Endodermal cell (in vitro differentiated cells): ENCODE measurements at regions not wholly inside any gene's neighbourhood (a gene's known extent, or its start where the extent isn't known, plus 50 kb on each side); places are given as distances from the start of the nearest gene placed in this dataset.

Source experiments
- DNase-seq: peaks from one replicate; pipeline ENCODE4 v3.0.0-alpha.2; 2017
- H3K27ac ChIP-seq: 2 replicates; pipeline ENCODE4 v1.5.1; 2013; ENCODE audit warnings: mild to moderate bottlenecking, low read depth, low read length, moderate library complexity
- H3K27me3 ChIP-seq: 2 replicates; pipeline ENCODE4 v1.6.1; 2013; ENCODE audit warnings: mild to moderate bottlenecking, low read length, moderate library complexity; ENCODE audit not compliant: insufficient read depth, control insufficient read depth, poor library complexity, severe bottlenecking
- H3K36me3 ChIP-seq: 2 replicates; pipeline ENCODE4 v1.7.0; 2013; ENCODE audit warnings: mild to moderate bottlenecking, low read length, moderate library complexity; ENCODE audit not compliant: control insufficient read depth, insufficient read depth
- H3K4me1 ChIP-seq: one replicate; pipeline ENCODE4 v1.7.0; 2013; ENCODE audit warnings: low read length; ENCODE audit not compliant: control insufficient read depth, insufficient read depth
- H3K4me3 ChIP-seq: 2 replicates; pipeline ENCODE4 v1.5.1; 2013; ENCODE audit warnings: mild to moderate bottlenecking, low read length, moderate library complexity
- H3K9ac ChIP-seq: 2 replicates; pipeline ENCODE4 v1.6.1; 2013; ENCODE audit warnings: mild to moderate bottlenecking, low read length, moderate library complexity; ENCODE audit not compliant: poor library complexity, severe bottlenecking; ENCODE audit errors: extremely low read depth
- H3K9me3 ChIP-seq: 2 replicates; pipeline ENCODE4 v1.6.1; 2013; ENCODE audit warnings: mild to moderate bottlenecking, low read length, moderate library complexity; ENCODE audit not compliant: control insufficient read depth
- H3K27ac Mint-ChIP-seq: 2 replicates; pipeline ENCODE4 v1.8.0; 2020; ENCODE audit warnings: mixed read lengths
- H3K27me3 Mint-ChIP-seq: 2 replicates; pipeline ENCODE4 v1.8.0; 2021; ENCODE audit warnings: mild to moderate bottlenecking, mixed read lengths; ENCODE audit not compliant: insufficient read depth
- H3K36me3 Mint-ChIP-seq: 2 replicates; pipeline ENCODE4 v1.8.0; 2020; ENCODE audit warnings: low read depth, mixed read lengths
- H3K4me1 Mint-ChIP-seq: 2 replicates; pipeline ENCODE4 v1.8.0; 2020; ENCODE audit warnings: mixed read lengths
- H3K4me3 Mint-ChIP-seq: 2 replicates; pipeline ENCODE4 v1.8.0; 2020; ENCODE audit warnings: mild to moderate bottlenecking, moderate library complexity, mixed read lengths
- H3K9me3 Mint-ChIP-seq: 2 replicates; pipeline ENCODE4 v1.8.0; 2020; ENCODE audit warnings: mild to moderate bottlenecking, mixed read lengths
- CTCF ChIP-seq: fragments of 200-600 bp; sonication (generic); conservative IDR thresholded peaks from 2 replicates; pipeline ENCODE4 v1.5.0; 2021; ENCODE audit warnings: antibody characterized with exemption, mild to moderate bottlenecking
- WGBS, 2 experiments: methylation state at CpG; one replicate each; pipeline versions ENCODE4 v1.1.5 to v1.1.7; 2013; ENCODE audit warnings: missing lambda C conversion rate in 2 of 2, mixed read lengths in 1 of 2; ENCODE audit not compliant: insufficient coverage in 1 of 2, insufficient read length in 1 of 2; 5-methylcytosine and 5-hydroxymethylcytosine counted together

- H3K4me3 ChIP-seq, result no peak overlapping the region
- no peak for DNase-seq
- TF ChIP-seq CTCF, result no peak
- no peaks in the 10 kb centered on the region for H3K4me1 ChIP-seq
- peaks cover 33% of the 10 kb centered on the region for H3K9me3 ChIP-seq
- H3K27me3 Mint-ChIP-seq, result no peaks in the 10 kb centered on the region
- H3K9ac ChIP-seq, result no peak overlapping the region
- H3K9me3 Mint-ChIP-seq, result peaks cover 26% of the 10 kb centered on the region
- H3K4me1 Mint-ChIP-seq, result peaks cover 5% of the 10 kb centered on the region
- WGBS, 2 experiments, result 82% methylated on average over 1 of the region's 2 CpGs; no CpG with 5 or more reads in 1 of the 2 experiments
- no peaks in the 10 kb centered on the region for H3K36me3 ChIP-seq
- H3K27me3 ChIP-seq, result no peaks in the 10 kb centered on the region
- H3K27ac ChIP-seq, result no peak overlapping the region
- H3K27ac Mint-ChIP-seq, result no peak overlapping the region
- peaks cover 5% of the 10 kb centered on the region for H3K36me3 Mint-ChIP-seq
- H3K4me3 Mint-ChIP-seq, result no peak overlapping the region
Observed at GRCh38 chr5:123790226-123790625, 278.2 kb downstream of the CSNK1G3 start.

GRCh38 chr5:123787635-123788034 lies 275.7 kb downstream of the CSNK1G3 start:
- H3K36me3 ChIP-seq, result no peaks in the 10 kb centered on the region
- H3K27me3 ChIP-seq, result no peaks in the 10 kb centered on the region
- Mint-ChIP-seq H3K4me3 (no peak overlapping the region), H3K4me1 (peaks cover 5% of the 10 kb centered on the region), H3K36me3 (peaks cover 5% of the 10 kb centered on the region), H3K27me3 (no peaks in the 10 kb centered on the region), H3K27ac (no peak overlapping the region), H3K9me3 (peaks cover 26% of the 10 kb centered on the region)
- TF ChIP-seq CTCF, result no peak
- H3K4me3 ChIP-seq, result no peak overlapping the region
- H3K27ac ChIP-seq, result no peak overlapping the region
- peaks cover 33% of the 10 kb centered on the region for H3K9me3 ChIP-seq
- H3K9ac ChIP-seq, result no peak overlapping the region
- H3K4me1 ChIP-seq, result no peaks in the 10 kb centered on the region
- DNase-seq, result no peak

GRCh38 chr5:123787136-123787535 lies 275.2 kb downstream of the CSNK1G3 start:
- H3K4me1 Mint-ChIP-seq, result peaks cover 5% of the 10 kb centered on the region
- no peaks in the 10 kb centered on the region for H3K4me1 ChIP-seq
- WGBS, 2 experiments, result 44% methylated on average over 1 of the region's 1 CpG; no CpG with 5 or more reads in 1 of the 2 experiments
- no peaks in the 10 kb centered on the region for H3K27me3 Mint-ChIP-seq
- no peak overlapping the region for H3K27ac ChIP-seq
- peaks cover 5% of the 10 kb centered on the region for H3K36me3 Mint-ChIP-seq
- H3K9me3 Mint-ChIP-seq, result peaks cover 26% of the 10 kb centered on the region
- H3K4me3 ChIP-seq, result no peak overlapping the region
- no peak for TF ChIP-seq CTCF
- H3K27ac Mint-ChIP-seq, result no peak overlapping the region
- no peak overlapping the region for H3K4me3 Mint-ChIP-seq
- no peaks in the 10 kb centered on the region for H3K36me3 ChIP-seq
- DNase-seq, result no peak
- peaks cover 33% of the 10 kb centered on the region for H3K9me3 ChIP-seq
- no peak overlapping the region for H3K9ac ChIP-seq
- no peaks in the 10 kb centered on the region for H3K27me3 ChIP-seq
